ENCODE measurements at regions not wholly inside any gene's neighbourhood (a gene's known extent, or its start where the extent isn't known, plus 50 kb on each side); places are given as distances from the start of the nearest gene placed in this dataset.

- Histone ChIP-seq H3K79me2 (ENCODE audit: control insufficient read depth in 1 of 2, insufficient read depth in 2 of 2, low read length in 2 of 2) (no peaks in the 10 kb centered on the region), H3K4me3 (ENCODE audit: extremely low read depth in 1 of 4, insufficient read depth in 2 of 4, low read depth in 3 of 4, low read length in 4 of 4) (no peak overlapping the region), H4K91ac (replicated peaks; ENCODE audit: insufficient read length, low read length) (no peak overlapping the region), H4K20me1 (replicated peaks in 1 of 2; ENCODE audit: control insufficient read depth in 1 of 2, insufficient read depth in 2 of 2, low read length in 2 of 2) (no peaks in the 10 kb centered on the region), H2AFZ (ENCODE audit: low read length) (no peak overlapping the region), H3K4ac (replicated peaks; ENCODE audit: insufficient read length, low read depth, low read length) (no peak overlapping the region), H3K27me3 (replicated peaks in 1 of 4; ENCODE audit: control insufficient read depth in 3 of 4, extremely low read depth in 1 of 4, insufficient read depth in 3 of 4, low read length in 3 of 4) (no peaks in the 10 kb centered on the region), H2BK12ac (ENCODE audit: low read depth, low read length) (no peak overlapping the region), H2BK5ac (ENCODE audit: low read depth, low read length) (no peak overlapping the region), H3K23me2 (ENCODE audit: low read depth, low read length) (no peaks in the 10 kb centered on the region), H2BK120ac (replicated peaks; ENCODE audit: low read depth, low read length) (no peak overlapping the region), H3K79me1 (ENCODE audit: low read depth, low read length) (no peaks in the 10 kb centered on the region), H3K14ac (ENCODE audit: insufficient read length) (no peak overlapping the region), H3K4me1 (replicated peaks in 1 of 4; ENCODE audit: control insufficient read depth in 3 of 4, insufficient read depth in 4 of 4, low read length in 3 of 4) (no peaks in the 10 kb centered on the region), H3K56ac (replicated peaks; ENCODE audit: insufficient read length, low read depth, low read length) (no peak overlapping the region), H3K4me2 (ENCODE audit: insufficient read depth in 1 of 2, low read depth in 2 of 2, low read length in 2 of 2) (no peak overlapping the region), H3K36me3 (ENCODE audit: control insufficient read depth in 2 of 4, insufficient read depth in 4 of 4, low read length in 3 of 4) (no peaks in the 10 kb centered on the region; a peak in 1 of 8 replicates), H3K23ac (ENCODE audit: insufficient read length) (no peak overlapping the region), H3K9me3 (ENCODE audit: insufficient read depth in 2 of 2, low read depth in 1 of 2, low read length in 1 of 2) (peaks cover 6 to 9% of the 10 kb centered on the region in 2 experiments), H3K18ac (ENCODE audit: extremely low read depth, low read length) (no peak overlapping the region), H2BK15ac (ENCODE audit: low read length) (no peak overlapping the region), H3K9ac (replicated peaks in 1 of 4; ENCODE audit: extremely low read depth in 1 of 4, low read depth in 3 of 4, low read length in 3 of 4) (no peak overlapping the region), H2BK20ac (ENCODE audit: low read length) (no peak overlapping the region), H2AK5ac (ENCODE audit: low read depth, low read length) (no peak overlapping the region), H3K27ac (ENCODE audit: low read depth, low read length) (no peak overlapping the region), H4K8ac (ENCODE audit: extremely low read depth, insufficient read depth, low read length) (no peak overlapping the region), H4K5ac (ENCODE audit: insufficient read length, low read depth, low read length) (no peak overlapping the region)
- ChIA-PET POLR2A (ENCODE audit: partially characterized antibody) (no interaction called here), CTCF (ENCODE audit: partially characterized antibody) (interaction anchor here (0.8 to 4.6 kb wide), 12 partner anchors 9 to 187 kb away, joined by 3 to 30 read pairs (median 3); no protein-coding TSS in a partner anchor)
- 96% methylated on average over 15 of the region's 15 CpGs; no CpG with 5 or more reads in 1 of the 2 experiments for WGBS, 2 experiments (ENCODE audit: extremely low coverage in 1 of 2, insufficient coverage in 1 of 2, insufficient read length in 1 of 2, insufficient replicate concordance in 2 of 2, low coverage in 1 of 2, low lambda C conversion rate in 2 of 2, missing lambda C conversion rate in 1 of 2)
- TF ChIP-seq MAFK (IDR thresholded peaks at IDR 0.05; ENCODE audit: low read depth, low read length) (no peak), JUN (IDR thresholded peaks at IDR 0.05; ENCODE audit: low read depth, low read length) (no peak), EZH2 (IDR thresholded peaks at IDR 0.05; ENCODE audit: low read depth, low read length, severe bottlenecking) (no peak), SP4 (IDR thresholded peaks at IDR 0.05; ENCODE audit: low read length) (no peak)
- FAIRE-seq (no peak), DNase-seq (ENCODE audit: low read depth in 1 of 2, low spot score in 2 of 2) (no peak)
Measured at GRCh38 chr14:58828298-58828697, 190.5 kb downstream of the DACT1 start.
